HUES64 (cell line): ENCODE measurements at regions not wholly inside any gene's neighbourhood (a gene's known extent, or its start where the extent isn't known, plus 50 kb on each side); places are given as distances from the start of the nearest gene placed in this dataset.

Source experiments
- H3K27ac ChIP-seq: 2 replicates; pipeline ENCODE4 v1.7.0; 2013; ENCODE audit warnings: low read depth, low read length, inconsistent platforms
- H3K27me3 ChIP-seq: 2 replicates; pipeline ENCODE4 v1.6.1; 2013; ENCODE audit warnings: mild to moderate bottlenecking, low read length; ENCODE audit not compliant: insufficient read depth
- H3K36me3 ChIP-seq: 2 replicates; pipeline ENCODE4 v1.6.1; 2013; ENCODE audit warnings: mild to moderate bottlenecking, low read length; ENCODE audit not compliant: insufficient read depth
- H3K4me1 ChIP-seq: 2 replicates; pipeline ENCODE4 v1.6.1; 2013; ENCODE audit warnings: mild to moderate bottlenecking, low read length, moderate library complexity; ENCODE audit not compliant: insufficient read depth
- H3K4me3 ChIP-seq: 2 replicates; pipeline ENCODE4 v1.5.1; 2013; ENCODE audit warnings: mild to moderate bottlenecking, low read length, moderate library complexity
- H3K9ac ChIP-seq: 2 replicates; pipeline ENCODE4 v1.6.1; 2013; ENCODE audit warnings: mild to moderate bottlenecking, low read depth, low read length
- H3K9me3 ChIP-seq: 2 replicates; pipeline ENCODE4 v1.6.1; 2013; ENCODE audit warnings: low read depth, low read length; ENCODE audit not compliant: insufficient read depth
- WGBS: fragments of 150-250, 120-280 bp; methylation state at CpG from one replicate; pipeline ENCODE4 v1.1.7; 2013; ENCODE audit warnings: missing lambda C conversion rate; 5-methylcytosine and 5-hydroxymethylcytosine counted together

GRCh38 chr15:95365511-95366107, 964.9 kb upstream of the NR2F2 start:
- H3K36me3 ChIP-seq: no peaks in the 10 kb centered on the region
- no peak overlapping the region for H3K9ac ChIP-seq
- H3K4me3 ChIP-seq: no peak overlapping the region
- H3K9me3 ChIP-seq: peaks cover 4% of the 10 kb centered on the region
- 83% methylated on average over 12 of the region's 12 CpGs for WGBS
- H3K27me3 ChIP-seq: no peaks in the 10 kb centered on the region
- H3K4me1 ChIP-seq: 0 out of 2 replicates have a peak, but pooled peaks cover 5% of the 10 kb centered on the region
- H3K27ac ChIP-seq: no peak overlapping the region

- Histone ChIP-seq H3K36me3 (no peaks in the 10 kb centered on the region), H3K9ac (no peak overlapping the region), H3K4me3 (no peak overlapping the region), H3K27ac (no peak overlapping the region), H3K27me3 (no peaks in the 10 kb centered on the region), H3K9me3 (no peaks in the 10 kb centered on the region), H3K4me1 (0 out of 2 replicates have a peak, but pooled peaks cover 5% of the 10 kb centered on the region)
- WGBS: 77% methylated on average over 4 of the region's 5 CpGs
Measured at GRCh38 chr15:95368191-95368590, 962.3 kb upstream of the NR2F2 start.

- Histone ChIP-seq H3K4me1 (0 out of 2 replicates have a peak, but pooled peaks cover 5% of the 10 kb centered on the region), H3K36me3 (no peaks in the 10 kb centered on the region), H3K4me3 (no peak overlapping the region), H3K27ac (no peak overlapping the region), H3K9ac (no peak overlapping the region), H3K27me3 (no peaks in the 10 kb centered on the region), H3K9me3 (no peaks in the 10 kb centered on the region)
- 92% methylated on average over 6 of the region's 7 CpGs for WGBS
Measured at GRCh38 chr15:95368755-95369601, 961.5 kb upstream of the NR2F2 start.

GRCh38 chr15:95370291-95370690, 960.2 kb upstream of the NR2F2 start:
- no peak overlapping the region for H3K27ac ChIP-seq
- H3K27me3 ChIP-seq: no peaks in the 10 kb centered on the region
- H3K4me3 ChIP-seq: no peak overlapping the region
- H3K36me3 ChIP-seq: no peaks in the 10 kb centered on the region
- H3K9me3 ChIP-seq: no peaks in the 10 kb centered on the region
- no peak overlapping the region for H3K9ac ChIP-seq
- WGBS: 98% methylated on average over 2 of the region's 2 CpGs
- 0 out of 2 replicates have a peak, but pooled peaks cover 5% of the 10 kb centered on the region for H3K4me1 ChIP-seq

GRCh38 chr15:95371664-95372063, 958.8 kb upstream of the NR2F2 start:
- H3K4me1 ChIP-seq: no peaks in the 10 kb centered on the region
- H3K27me3 ChIP-seq: no peaks in the 10 kb centered on the region
- H3K27ac ChIP-seq: no peak overlapping the region
- H3K4me3 ChIP-seq: no peak overlapping the region
- WGBS: 91% methylated on average over 2 of the region's 2 CpGs
- H3K36me3 ChIP-seq: no peaks in the 10 kb centered on the region
- no peak overlapping the region for H3K9ac ChIP-seq
- no peaks in the 10 kb centered on the region for H3K9me3 ChIP-seq

- Histone ChIP-seq H3K4me3 (no peak overlapping the region), H3K27me3 (no peaks in the 10 kb centered on the region), H3K4me1 (no peaks in the 10 kb centered on the region), H3K27ac (no peak overlapping the region), H3K9ac (no peak overlapping the region), H3K9me3 (no peaks in the 10 kb centered on the region), H3K36me3 (no peaks in the 10 kb centered on the region)
- WGBS: 95% methylated on average over 3 of the region's 3 CpGs
Measured at GRCh38 chr15:95375281-95375680, 955.2 kb upstream of the NR2F2 start.

GRCh38 chr15:95377258-95377852, 953.1 kb upstream of the NR2F2 start:
- no peaks in the 10 kb centered on the region for H3K36me3 ChIP-seq
- H3K27me3 ChIP-seq: no peaks in the 10 kb centered on the region
- H3K9ac ChIP-seq: no peak overlapping the region
- no peak overlapping the region for H3K27ac ChIP-seq
- no peaks in the 10 kb centered on the region for H3K4me1 ChIP-seq
- no peak overlapping the region for H3K4me3 ChIP-seq
- no peaks in the 10 kb centered on the region for H3K9me3 ChIP-seq
- 95% methylated on average over 4 of the region's 5 CpGs for WGBS

GRCh38 chr15:95394186-95395067, 936.1 kb upstream of the NR2F2 start:
- no peaks in the 10 kb centered on the region for H3K36me3 ChIP-seq
- no peak overlapping the region for H3K4me3 ChIP-seq
- H3K9ac ChIP-seq: no peak overlapping the region
- H3K27me3 ChIP-seq: no peaks in the 10 kb centered on the region
- WGBS: 70% methylated on average over 8 of the region's 8 CpGs
- no peaks in the 10 kb centered on the region for H3K9me3 ChIP-seq
- no peak overlapping the region for H3K27ac ChIP-seq
- H3K4me1 ChIP-seq: no peaks in the 10 kb centered on the region

GRCh38 chr15:95400428-95400827, 930.1 kb upstream of the NR2F2 start:
- Histone ChIP-seq H3K4me3 (no peak overlapping the region), H3K27ac (no peak overlapping the region), H3K27me3 (no peaks in the 10 kb centered on the region), H3K9me3 (no peaks in the 10 kb centered on the region), H3K9ac (no peak overlapping the region), H3K4me1 (no peaks in the 10 kb centered on the region), H3K36me3 (no peaks in the 10 kb centered on the region)
- WGBS: 84% methylated on average over 1 of the region's 1 CpG

GRCh38 chr15:95401587-95401986, 928.9 kb upstream of the NR2F2 start:
- no peaks in the 10 kb centered on the region for H3K27me3 ChIP-seq
- no peaks in the 10 kb centered on the region for H3K9me3 ChIP-seq
- no CpG with 5 or more reads among the region's 1 CpG for WGBS
- no peak overlapping the region for H3K27ac ChIP-seq
- no peaks in the 10 kb centered on the region for H3K4me1 ChIP-seq
- no peaks in the 10 kb centered on the region for H3K36me3 ChIP-seq
- H3K4me3 ChIP-seq: no peak overlapping the region
- no peak overlapping the region for H3K9ac ChIP-seq
